ENCODE measurements at regions not wholly inside any gene's neighbourhood (a gene's known extent, or its start where the extent isn't known, plus 50 kb on each side); places are given as distances from the start of the nearest gene placed in this dataset.

- no peak for DNase-seq (ENCODE audit: low read depth in 3 of 3, low spot score in 1 of 3)
Observed at GRCh38 chr12:76706101-76706500, 57.8 kb upstream of the ZDHHC17 start.

GRCh38 chr12:76706761-76707160 is 57.2 kb upstream of the ZDHHC17 start:
- no peak for DNase-seq (ENCODE audit: low read depth in 3 of 3, low spot score in 1 of 3)

- DNase-seq (ENCODE audit: low read depth in 3 of 3, low spot score in 1 of 3) = no peak
Observed at GRCh38 chr12:76707772-76708171, 56.1 kb upstream of the ZDHHC17 start.

GRCh38 chr12:76708296-76708695 is 55.6 kb upstream of the ZDHHC17 start:
- no peak for DNase-seq (ENCODE audit: low read depth in 3 of 3, low spot score in 1 of 3)

- DNase-seq (ENCODE audit: low read depth in 3 of 3, low spot score in 1 of 3) = no peak
Observed at GRCh38 chr12:76711241-76711640, 52.7 kb upstream of the ZDHHC17 start.

- DNase-seq (ENCODE audit: low read depth in 3 of 3, low spot score in 1 of 3) = no peak
Observed at GRCh38 chr12:76713130-76713529, 50.8 kb upstream of the ZDHHC17 start.

GRCh38 chr12:76713986-76714385 is 49.9 kb upstream of the ZDHHC17 start:
- no peak for DNase-seq (ENCODE audit: low read depth in 3 of 3, low spot score in 1 of 3)

All from stimulated activated CD4-positive, alpha-beta T cell treated with anti-CD3 and anti-CD28 coated beads, TNF-alpha, amount 100 ng/mL, for 1 hour (primary cell).